ENCODE measurements at regions not wholly inside any gene's neighbourhood (a gene's known extent, or its start where the extent isn't known, plus 50 kb on each side); places are given as distances from the start of the nearest gene placed in this dataset.

DNA sequence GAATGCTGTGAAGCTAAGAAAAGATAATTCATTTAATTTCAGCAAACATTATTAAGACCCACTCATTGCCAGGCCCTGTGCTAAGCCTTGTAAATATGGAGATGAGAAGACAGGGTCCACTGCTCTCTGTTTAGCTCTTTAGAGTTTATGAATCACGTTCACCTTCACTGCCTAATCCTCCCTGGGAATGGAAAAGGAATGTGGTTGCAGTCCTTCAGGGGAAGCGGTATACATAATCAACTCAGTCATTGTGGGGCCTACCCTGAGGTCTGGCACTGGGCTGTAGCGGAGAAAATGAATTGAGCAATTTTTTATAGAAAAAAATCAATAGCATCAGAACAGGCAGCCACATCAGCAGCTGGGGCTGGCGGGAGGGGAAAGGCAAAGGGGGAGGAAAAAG lies 412.1 kb upstream of the NFIA start (continued):
- TF ChIP-seq, protein P1, sequence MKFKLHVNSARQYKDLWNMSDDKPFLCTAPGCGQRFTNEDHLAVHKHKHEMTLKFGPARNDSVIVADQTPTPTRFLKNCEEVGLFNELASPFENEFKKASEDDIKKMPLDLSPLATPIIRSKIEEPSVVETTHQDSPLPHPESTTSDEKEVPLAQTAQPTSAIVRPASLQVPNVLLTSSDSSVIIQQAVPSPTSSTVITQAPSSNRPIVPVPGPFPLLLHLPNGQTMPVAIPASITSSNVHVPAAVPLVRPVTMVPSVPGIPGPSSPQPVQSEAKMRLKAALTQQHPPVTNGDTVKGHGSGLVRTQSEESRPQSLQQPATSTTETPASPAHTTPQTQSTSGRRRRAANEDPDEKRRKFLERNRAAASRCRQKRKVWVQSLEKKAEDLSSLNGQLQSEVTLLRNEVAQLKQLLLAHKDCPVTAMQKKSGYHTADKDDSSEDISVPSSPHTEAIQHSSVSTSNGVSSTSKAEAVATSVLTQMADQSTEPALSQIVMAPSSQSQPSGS (IDR thresholded peaks at IDR 0.05; ENCODE audit: low read length): no peak
- no peak for TF ChIP-seq POLR2A (IDR thresholded peaks at IDR 0.05; ENCODE audit: control extremely low read depth in 1 of 2, low read depth in 2 of 2, low read length in 2 of 2)
- no peak for TF ChIP-seq JUN (IDR thresholded peaks at IDR 0.05; ENCODE audit: low read depth, low read length)
- TF ChIP-seq MAFK (IDR thresholded peaks at IDR 0.05; ENCODE audit: low read depth, low read length): no peak
- TF ChIP-seq POU5F1 (IDR thresholded peaks at IDR 0.05; ENCODE audit: low read depth, low read length): no peak
- no peak for TF ChIP-seq SIRT6 (IDR thresholded peaks at IDR 0.05; ENCODE audit: low read length)
